HL-60 (cell line): ENCODE measurements at regions not wholly inside any gene's neighbourhood (a gene's known extent, or its start where the extent isn't known, plus 50 kb on each side); places are given as distances from the start of the nearest gene placed in this dataset.

Source experiments
- DNase-seq, 2 experiments: peaks; one replicate each; pipeline ENCODE4 v3.0.0-alpha.2; 2010 to 2020; ENCODE audit warnings: low read depth in 1 of 2, low spot score in 1 of 2
- H3K27ac ChIP-seq: fragments of 250-450 bp; sonication (Bioruptor Pico); replicated peaks from 2 replicates; pipeline ENCODE4 v1.5.1; 2020; ENCODE audit warnings: mild to moderate bottlenecking, moderate library complexity
- H3K27me3 ChIP-seq: fragments of 250-450 bp; sonication (Bioruptor Pico); 2 replicates; pipeline ENCODE4 v1.5.1; 2021; ENCODE audit warnings: mild to moderate bottlenecking, moderate library complexity; ENCODE audit not compliant: insufficient read depth, poor library complexity, severe bottlenecking
- H3K4me3 ChIP-seq: replicated peaks from 2 replicates; pipeline ENCODE4 v1.5.1; 2011; ENCODE audit warnings: mild to moderate bottlenecking, control low read depth, low read length; ENCODE audit not compliant: insufficient read depth
- GABPA ChIP-seq: IDR thresholded peaks from 2 replicates; pipeline ENCODE4 v1.6.1; 2012; ENCODE audit warnings: low read depth
- POLR2AphosphoS5 ChIP-seq: IDR thresholded peaks from 2 replicates; pipeline ENCODE4 v1.6.1; 2012; ENCODE audit warnings: low read depth
- SPI1 ChIP-seq: IDR thresholded peaks from 2 replicates; pipeline ENCODE4 v1.6.1; 2012; ENCODE audit warnings: low read depth, mild to moderate bottlenecking, borderline replicate concordance
- TF ChIP-seq, protein P1 (sequence below): IDR thresholded peaks from 2 replicates; pipeline ENCODE4 v1.6.1; 2012; ENCODE audit warnings: low read depth; ENCODE audit not compliant: insufficient replicate concordance
- TF ChIP-seq, protein P2 (sequence below): IDR thresholded peaks from one replicate; pipeline ENCODE4 v1.5.1; 2011; ENCODE audit warnings: low read length, control low read depth, inconsistent platforms; ENCODE audit not compliant: insufficient read depth

DNA sequence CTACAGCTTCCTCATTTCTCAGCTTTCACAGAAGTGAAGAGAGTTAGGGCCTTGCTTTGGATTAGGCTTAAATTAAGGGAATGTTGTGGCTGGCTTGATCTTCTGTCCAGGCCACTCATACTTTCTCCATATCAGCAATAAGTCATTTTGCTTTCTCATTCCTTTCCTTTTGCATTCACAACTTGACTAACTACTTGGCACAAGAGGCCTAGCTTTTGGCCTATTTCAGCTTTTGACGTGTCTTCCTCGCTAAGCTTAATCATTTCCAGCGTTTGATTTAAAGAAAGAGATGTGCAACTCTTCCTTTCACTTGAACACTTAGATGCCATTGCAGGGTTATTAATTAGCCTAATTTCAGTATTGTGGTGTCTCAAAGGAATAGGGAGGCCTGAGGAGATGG, 712.0 kb downstream of the INHBA start:
- Histone ChIP-seq H3K27me3 (peaks cover 2% of the 10 kb centered on the region), H3K4me3 (no peak overlapping the region), H3K27ac (no peak overlapping the region)
- no peak for TF ChIP-seq SPI1
- TF ChIP-seq, protein P1, sequence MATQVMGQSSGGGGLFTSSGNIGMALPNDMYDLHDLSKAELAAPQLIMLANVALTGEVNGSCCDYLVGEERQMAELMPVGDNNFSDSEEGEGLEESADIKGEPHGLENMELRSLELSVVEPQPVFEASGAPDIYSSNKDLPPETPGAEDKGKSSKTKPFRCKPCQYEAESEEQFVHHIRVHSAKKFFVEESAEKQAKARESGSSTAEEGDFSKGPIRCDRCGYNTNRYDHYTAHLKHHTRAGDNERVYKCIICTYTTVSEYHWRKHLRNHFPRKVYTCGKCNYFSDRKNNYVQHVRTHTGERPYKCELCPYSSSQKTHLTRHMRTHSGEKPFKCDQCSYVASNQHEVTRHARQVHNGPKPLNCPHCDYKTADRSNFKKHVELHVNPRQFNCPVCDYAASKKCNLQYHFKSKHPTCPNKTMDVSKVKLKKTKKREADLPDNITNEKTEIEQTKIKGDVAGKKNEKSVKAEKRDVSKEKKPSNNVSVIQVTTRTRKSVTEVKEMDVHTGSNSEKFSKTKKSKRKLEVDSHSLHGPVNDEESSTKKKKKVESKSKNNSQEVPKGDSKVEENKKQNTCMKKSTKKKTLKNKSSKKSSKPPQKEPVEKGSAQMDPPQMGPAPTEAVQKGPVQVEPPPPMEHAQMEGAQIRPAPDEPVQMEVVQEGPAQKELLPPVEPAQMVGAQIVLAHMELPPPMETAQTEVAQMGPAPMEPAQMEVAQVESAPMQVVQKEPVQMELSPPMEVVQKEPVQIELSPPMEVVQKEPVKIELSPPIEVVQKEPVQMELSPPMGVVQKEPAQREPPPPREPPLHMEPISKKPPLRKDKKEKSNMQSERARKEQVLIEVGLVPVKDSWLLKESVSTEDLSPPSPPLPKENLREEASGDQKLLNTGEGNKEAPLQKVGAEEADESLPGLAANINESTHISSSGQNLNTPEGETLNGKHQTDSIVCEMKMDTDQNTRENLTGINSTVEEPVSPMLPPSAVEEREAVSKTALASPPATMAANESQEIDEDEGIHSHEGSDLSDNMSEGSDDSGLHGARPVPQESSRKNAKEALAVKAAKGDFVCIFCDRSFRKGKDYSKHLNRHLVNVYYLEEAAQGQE: no peak
- no peak for TF ChIP-seq POLR2AphosphoS5
- TF ChIP-seq, protein P2, sequence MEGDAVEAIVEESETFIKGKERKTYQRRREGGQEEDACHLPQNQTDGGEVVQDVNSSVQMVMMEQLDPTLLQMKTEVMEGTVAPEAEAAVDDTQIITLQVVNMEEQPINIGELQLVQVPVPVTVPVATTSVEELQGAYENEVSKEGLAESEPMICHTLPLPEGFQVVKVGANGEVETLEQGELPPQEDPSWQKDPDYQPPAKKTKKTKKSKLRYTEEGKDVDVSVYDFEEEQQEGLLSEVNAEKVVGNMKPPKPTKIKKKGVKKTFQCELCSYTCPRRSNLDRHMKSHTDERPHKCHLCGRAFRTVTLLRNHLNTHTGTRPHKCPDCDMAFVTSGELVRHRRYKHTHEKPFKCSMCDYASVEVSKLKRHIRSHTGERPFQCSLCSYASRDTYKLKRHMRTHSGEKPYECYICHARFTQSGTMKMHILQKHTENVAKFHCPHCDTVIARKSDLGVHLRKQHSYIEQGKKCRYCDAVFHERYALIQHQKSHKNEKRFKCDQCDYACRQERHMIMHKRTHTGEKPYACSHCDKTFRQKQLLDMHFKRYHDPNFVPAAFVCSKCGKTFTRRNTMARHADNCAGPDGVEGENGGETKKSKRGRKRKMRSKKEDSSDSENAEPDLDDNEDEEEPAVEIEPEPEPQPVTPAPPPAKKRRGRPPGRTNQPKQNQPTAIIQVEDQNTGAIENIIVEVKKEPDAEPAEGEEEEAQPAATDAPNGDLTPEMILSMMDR: no peak
- TF ChIP-seq GABPA: no peak
- no peak for DNase-seq

DNA sequence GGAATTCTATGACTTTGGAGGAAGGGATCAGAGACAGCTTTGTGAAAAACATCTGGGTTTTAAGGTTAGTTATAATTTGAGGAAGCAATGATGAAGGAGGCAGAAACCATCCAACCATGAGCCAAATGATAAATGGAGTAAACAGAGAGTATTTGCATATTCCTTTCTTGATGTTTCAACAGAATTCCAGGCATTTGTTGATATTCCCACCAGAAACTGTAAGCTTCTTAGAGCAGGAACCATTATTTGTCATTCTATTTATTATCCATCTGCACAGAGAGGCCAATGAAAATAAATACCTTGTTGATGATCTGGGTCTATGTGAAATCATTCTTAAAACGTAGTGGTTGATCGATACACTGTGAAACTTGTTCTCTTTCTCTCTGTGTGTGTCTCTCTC, 715.3 kb downstream of the INHBA start:
- Histone ChIP-seq H3K27ac (no peak overlapping the region), H3K27me3 (peaks cover 2% of the 10 kb centered on the region), H3K4me3 (no peak overlapping the region)
- TF ChIP-seq, protein P1: no peak
- no peak for TF ChIP-seq POLR2AphosphoS5
- TF ChIP-seq, protein P2: no peak
- TF ChIP-seq GABPA: no peak
- no peak for TF ChIP-seq SPI1
- no peak for DNase-seq

DNA sequence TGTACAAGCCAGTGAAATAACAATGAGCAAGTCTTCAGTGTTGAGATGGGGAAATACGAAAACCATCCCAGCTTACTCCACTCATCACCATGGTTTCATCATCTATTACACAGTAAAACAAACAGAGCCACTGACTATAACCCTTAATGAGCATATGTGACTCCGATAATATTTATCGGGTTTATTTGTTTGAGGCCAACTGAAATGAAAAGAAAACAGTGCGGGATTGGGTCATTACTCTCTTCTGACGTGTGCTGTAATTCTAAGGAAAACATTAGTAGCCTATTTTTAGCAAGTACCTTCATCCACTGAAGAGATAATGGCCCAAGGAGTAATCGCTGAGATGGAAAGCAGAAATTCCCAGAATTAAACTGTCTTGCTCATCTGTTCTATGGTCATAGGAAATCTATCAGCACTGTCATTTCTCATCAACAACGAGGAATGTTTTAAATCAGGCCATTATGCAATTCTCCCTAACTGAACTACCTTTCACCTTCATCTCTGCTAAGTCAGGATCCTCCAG, 716.5 kb downstream of the INHBA start:
- no peak overlapping the region for H3K4me3 ChIP-seq
- peaks cover 2% of the 10 kb centered on the region for H3K27me3 ChIP-seq
- DNase-seq: no peak
- TF ChIP-seq, protein P2: no peak
- TF ChIP-seq, protein P1: no peak
- no peak for TF ChIP-seq GABPA
- TF ChIP-seq SPI1: no peak
- no peak for TF ChIP-seq POLR2AphosphoS5
- H3K27ac ChIP-seq: no peak overlapping the region
